GM19240 (cell line): ENCODE measurements at regions not wholly inside any gene's neighbourhood (a gene's known extent, or its start where the extent isn't known, plus 50 kb on each side); places are given as distances from the start of the nearest gene placed in this dataset.

Experiments
- DNase-seq: peaks from one replicate; pipeline ENCODE4 v3.0.0; 2011; ENCODE audit warnings: low spot score; ENCODE audit not compliant: insufficient read length

- no peak for DNase-seq
Observed at GRCh38 chr13:74442751-74443150, 308.5 kb upstream of the KLF12 start.

DNA sequence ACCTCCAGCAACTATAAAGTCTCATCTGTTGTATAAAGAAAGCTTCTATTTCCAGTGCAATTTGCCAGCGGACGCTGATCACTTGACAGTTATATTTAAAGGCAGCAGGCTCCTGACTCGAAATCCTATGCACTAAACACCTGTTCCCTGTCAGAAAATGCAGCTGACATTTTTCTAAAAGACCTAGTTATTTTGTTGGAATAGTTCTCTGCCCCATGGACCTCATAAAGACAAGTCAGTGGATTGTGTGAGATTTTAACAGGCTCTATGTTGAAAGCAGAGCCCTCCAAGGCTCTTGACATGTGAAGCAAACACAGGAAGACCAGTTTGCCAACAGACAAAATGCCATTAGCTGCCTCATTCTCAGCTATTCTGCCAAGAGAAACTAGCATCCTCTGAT, 304.7 kb upstream of the KLF12 start:
- no peak for DNase-seq

GRCh38 chr13:74434782-74435181, 300.6 kb upstream of the KLF12 start:
- DNase-seq: no peak

GRCh38 chr13:74424455-74424854, 290.3 kb upstream of the KLF12 start:
- DNase-seq: no peak

- no peak for DNase-seq
Observed at GRCh38 chr13:74423434-74423833, 289.2 kb upstream of the KLF12 start.

- no peak for DNase-seq
Observed at GRCh38 chr13:74414458-74414857, 280.3 kb upstream of the KLF12 start.

GRCh38 chr13:74413482-74413881, 279.3 kb upstream of the KLF12 start:
- no peak for DNase-seq

DNA sequence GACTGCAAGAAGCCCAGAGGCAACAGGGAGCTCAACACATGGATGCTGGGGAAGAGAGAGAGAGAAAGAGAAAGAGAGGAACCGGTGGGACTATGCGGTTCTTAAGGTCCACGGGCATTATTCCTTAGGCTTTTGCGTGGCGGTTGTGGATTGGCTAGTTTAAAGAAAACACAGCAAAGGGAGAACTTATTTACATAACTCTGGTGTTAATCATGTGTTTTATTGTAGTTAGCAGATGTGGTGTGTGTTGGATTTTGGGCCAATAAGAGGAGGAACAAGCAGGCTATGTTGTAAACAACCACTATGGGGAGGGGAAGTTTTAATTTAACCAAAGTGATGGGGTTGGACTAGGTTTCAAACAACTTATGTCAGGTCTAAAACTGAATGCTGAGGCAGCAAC, 275.3 kb upstream of the KLF12 start:
- DNase-seq: no peak

DNA sequence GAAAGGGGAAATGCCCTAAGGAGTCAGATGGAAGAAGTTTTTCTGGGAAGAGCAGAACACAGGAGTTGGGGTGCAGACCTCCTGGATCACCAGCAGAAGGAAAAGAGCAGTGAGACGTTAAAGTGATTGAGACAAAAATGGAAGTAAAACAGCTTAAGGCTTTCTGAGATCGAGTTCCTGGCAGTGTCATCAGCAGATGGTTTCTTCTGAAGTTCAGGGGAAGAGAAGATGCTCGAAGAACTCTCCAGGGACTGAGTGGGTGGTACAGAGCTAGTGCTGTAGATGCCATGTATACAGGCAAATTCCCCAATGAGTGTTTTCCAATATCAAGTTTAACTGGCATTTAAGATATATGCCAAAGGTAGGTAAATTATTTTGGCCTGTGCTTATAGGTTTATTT, 272.2 kb upstream of the KLF12 start:
- DNase-seq: no peak

- DNase-seq: no peak
Observed at GRCh38 chr13:74398599-74398998, 264.4 kb upstream of the KLF12 start.

- no peak for DNase-seq
Observed at GRCh38 chr13:74389056-74389455, 254.9 kb upstream of the KLF12 start.

- no peak for DNase-seq
Observed at GRCh38 chr13:74388626-74389025, 254.4 kb upstream of the KLF12 start.

GRCh38 chr13:74372511-74372910, 238.3 kb upstream of the KLF12 start:
- no peak for DNase-seq

DNA sequence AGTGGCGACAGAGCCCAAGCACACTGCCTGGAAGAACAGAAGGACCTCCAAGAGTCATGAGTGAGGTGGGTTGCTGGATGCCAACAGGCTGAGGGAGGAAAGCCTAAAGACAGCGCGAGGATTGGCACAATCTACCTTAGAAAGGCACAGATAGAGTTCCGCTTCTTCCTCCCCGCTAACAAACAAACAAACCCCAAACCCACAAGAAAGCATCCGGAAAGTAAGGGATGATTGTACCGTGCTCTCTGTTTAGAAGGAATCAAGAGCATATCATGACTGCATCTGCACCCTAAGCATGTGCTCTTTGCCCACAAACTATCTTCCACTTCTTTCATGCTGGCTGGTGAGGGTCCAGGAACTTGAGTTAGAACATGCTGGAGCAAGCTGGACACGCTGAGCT, 233.0 kb upstream of the KLF12 start:
- DNase-seq: no peak

GRCh38 chr13:74361274-74361673, 227.1 kb upstream of the KLF12 start:
- no peak for DNase-seq

DNA sequence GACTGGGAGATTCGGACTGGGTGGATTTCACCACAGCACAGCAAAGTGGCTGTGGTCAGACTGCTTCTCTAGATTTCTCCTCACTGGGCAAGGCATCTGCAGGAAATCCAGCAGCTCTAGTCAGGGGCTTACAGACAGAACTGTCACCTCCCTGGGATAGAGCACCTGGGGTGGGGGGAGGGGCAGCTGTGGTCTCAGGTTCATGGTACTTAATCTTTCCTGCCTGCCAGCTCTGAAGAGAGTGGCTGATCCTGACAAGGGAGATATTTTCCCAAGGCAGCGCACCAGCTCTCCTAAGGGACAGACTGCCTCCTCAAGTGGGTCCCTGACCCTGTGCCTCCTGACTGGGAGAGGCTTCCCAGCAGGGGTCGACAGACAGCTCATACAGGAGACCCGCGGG, 212.8 kb upstream of the KLF12 start:
- no peak for DNase-seq

- DNase-seq: no peak
Observed at GRCh38 chr13:74338341-74338740, 204.1 kb upstream of the KLF12 start.

- no peak for DNase-seq
Observed at GRCh38 chr13:74336546-74336945, 202.3 kb upstream of the KLF12 start.

DNA sequence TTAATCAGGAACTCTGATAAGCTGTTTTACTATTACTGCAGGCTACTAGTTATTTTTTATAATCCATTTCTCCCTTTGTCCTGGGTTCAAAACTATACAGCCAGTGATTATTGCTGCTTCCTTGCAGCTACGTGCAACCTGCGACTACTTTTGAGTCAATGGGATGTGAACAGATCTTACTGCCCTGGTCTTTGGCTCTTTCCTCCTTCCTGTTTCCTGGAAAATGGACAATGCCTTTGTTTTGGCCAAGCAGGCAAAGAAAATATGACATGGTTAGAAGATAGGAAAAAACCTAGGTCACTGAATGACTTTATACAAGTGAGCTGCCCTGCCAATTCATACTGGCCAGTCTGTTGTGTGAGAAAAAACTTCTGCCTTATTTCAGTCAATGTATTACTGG, 201.2 kb upstream of the KLF12 start:
- no peak for DNase-seq

DNA sequence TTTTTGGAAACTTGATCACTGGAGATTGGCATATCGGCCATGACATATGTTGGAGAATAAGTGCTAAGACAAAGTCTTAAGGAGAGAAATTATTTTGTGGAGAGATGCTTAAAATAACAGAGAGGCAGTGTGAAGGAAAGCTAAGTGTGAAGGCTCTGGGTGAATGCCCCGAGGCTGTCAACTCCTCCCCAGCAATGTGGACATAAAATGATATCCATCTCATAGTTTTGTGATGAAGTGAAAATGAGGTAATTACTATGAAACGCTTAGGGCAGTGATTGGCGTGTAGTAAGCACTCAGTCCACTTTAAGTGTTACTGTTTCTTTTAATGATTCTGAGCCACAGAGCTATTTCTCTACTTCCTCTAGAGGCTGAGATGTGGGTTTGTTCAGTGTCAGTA, 195.8 kb upstream of the KLF12 start:
- no peak for DNase-seq

DNA sequence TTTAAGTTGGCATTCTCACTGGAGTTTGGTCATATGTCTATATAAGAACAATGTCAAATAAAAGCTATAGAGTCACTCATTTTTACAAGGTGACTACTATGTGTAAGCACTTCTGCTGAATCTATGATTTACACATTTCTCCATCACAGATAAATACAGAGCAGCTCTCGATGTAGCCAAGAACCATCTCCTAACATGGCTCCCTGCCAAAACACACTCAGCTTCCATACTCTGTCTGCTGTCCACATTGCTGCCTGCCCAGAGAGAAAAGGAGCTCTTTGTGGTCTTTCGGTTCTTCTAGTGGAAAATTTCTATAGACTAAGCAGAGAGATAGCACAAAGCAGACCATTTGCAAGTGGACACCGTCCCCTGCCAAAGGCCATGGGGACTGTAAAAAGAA, 190.9 kb upstream of the KLF12 start:
- no peak for DNase-seq

GRCh38 chr13:74324338-74324737, 190.1 kb upstream of the KLF12 start:
- DNase-seq: no peak

- DNase-seq: no peak
Observed at GRCh38 chr13:74322562-74322961, 188.4 kb upstream of the KLF12 start.

DNA sequence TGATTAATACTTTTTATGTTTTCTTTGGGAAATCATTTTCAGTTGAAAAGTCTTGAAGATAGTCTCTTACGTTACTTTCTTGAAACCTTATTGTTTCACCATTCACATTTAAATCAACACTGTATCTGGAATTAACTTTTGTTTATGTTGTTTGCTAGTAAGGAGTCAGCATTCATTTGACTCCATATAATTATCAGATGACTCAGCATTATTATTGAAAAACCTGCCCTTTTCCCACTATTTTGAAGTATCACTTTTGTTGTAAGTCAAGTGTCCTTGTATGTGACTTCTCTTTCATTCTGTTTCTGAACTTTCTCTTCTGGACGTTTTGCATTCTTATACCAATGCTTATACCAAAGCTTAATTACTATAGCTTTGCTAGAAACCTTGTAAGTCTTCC, 186.1 kb upstream of the KLF12 start:
- DNase-seq: no peak

- DNase-seq: no peak
Observed at GRCh38 chr13:74316547-74316946, 182.3 kb upstream of the KLF12 start.
